ENCODE measurements at regions not wholly inside any gene's neighbourhood (a gene's known extent, or its start where the extent isn't known, plus 50 kb on each side); places are given as distances from the start of the nearest gene placed in this dataset.
"Not testable (repeated sequence)": the region's sequence is repeated elsewhere in the genome, so short reads cannot be mapped to it uniquely, and the experiment has no call there.

- DNase-seq: no peak
Measured at GRCh38 chrX:16067886-16068515, 55.4 kb upstream of the GRPR start.

GRCh38 chrX:16063921-16064320 lies 59.4 kb upstream of the GRPR start:
- no peak for DNase-seq

- DNase-seq: no peak
Measured at GRCh38 chrX:16063141-16063540, 60.2 kb upstream of the GRPR start.

GRCh38 chrX:16061296-16061695 lies 62.1 kb upstream of the GRPR start:
- no peak for DNase-seq

- peak; percentile 27 for DNase-seq
Measured at GRCh38 chrX:16060252-16060651, 63.1 kb upstream of the GRPR start.

GRCh38 chrX:16049126-16049525 lies 74.2 kb upstream of the GRPR start:
- not testable (repeated sequence) for DNase-seq

- no peak for DNase-seq
Measured at GRCh38 chrX:16042980-16043379, 80.4 kb upstream of the GRPR start.

GRCh38 chrX:16039834-16040233 lies 83.5 kb upstream of the GRPR start:
- DNase-seq: no peak

- DNase-seq: no peak
Measured at GRCh38 chrX:16039363-16039762, 84.0 kb upstream of the GRPR start.

- DNase-seq: no peak
Measured at GRCh38 chrX:16033331-16033730, 90.0 kb upstream of the GRPR start.

GRCh38 chrX:16028576-16028975 lies 94.8 kb upstream of the GRPR start:
- no peak for DNase-seq

GRCh38 chrX:16023790-16024734 lies 99.3 kb upstream of the GRPR start:
- no peak for DNase-seq

- DNase-seq: no peak
Measured at GRCh38 chrX:16022580-16023200, 100.7 kb upstream of the GRPR start.

GRCh38 chrX:16018291-16018690 lies 105.1 kb upstream of the GRPR start:
- DNase-seq: no peak

- no peak for DNase-seq
Measured at GRCh38 chrX:16014171-16014570, 109.2 kb upstream of the GRPR start.

GRCh38 chrX:16012250-16012649 lies 111.1 kb upstream of the GRPR start:
- no peak for DNase-seq

- no peak for DNase-seq
Measured at GRCh38 chrX:16005917-16006316, 117.4 kb upstream of the GRPR start.

- DNase-seq: no peak
Measured at GRCh38 chrX:16002185-16002584, 121.2 kb upstream of the GRPR start.

- DNase-seq: peak; percentile 14
Measured at GRCh38 chrX:15998350-15998749, 125.0 kb upstream of the GRPR start.

GRCh38 chrX:15989716-15990115 lies 133.6 kb upstream of the GRPR start:
- DNase-seq: no peak

- DNase-seq: peak; percentile 5
Measured at GRCh38 chrX:15988661-15989603, 134.3 kb upstream of the AP1S2 start.

- no peak for DNase-seq
Measured at GRCh38 chrX:15985937-15986336, 131.3 kb upstream of the AP1S2 start.

GRCh38 chrX:15983034-15983433 lies 128.4 kb upstream of the AP1S2 start:
- DNase-seq: no peak

Data from NCI-H69 (cell line).